H1 (cell line): ENCODE measurements at regions not wholly inside any gene's neighbourhood (a gene's known extent, or its start where the extent isn't known, plus 50 kb on each side); places are given as distances from the start of the nearest gene placed in this dataset.

Source experiments
- CTCF ChIA-PET: fragments of 300-600 bp; sonication (Branson Sonifier 250); formaldehyde crosslinking; loops from one replicate; lab custom pipeline; 2021; ENCODE audit not compliant: partially characterized antibody; lab: Charles Lee
- POLR2A ChIA-PET: fragments of 300-600 bp; sonication (Branson Sonifier 250); formaldehyde crosslinking; loops from one replicate; lab custom pipeline; 2021; ENCODE audit warnings: inconsistent platforms; ENCODE audit not compliant: partially characterized antibody; lab: Charles Lee
- DNase-seq, 2 experiments: peaks; one replicate each; pipeline versions ENCODE4 v3.0.0 to v3.0.0-alpha.2; 2010 to 2022; ENCODE audit warnings: low spot score in 2 of 2, low read depth in 1 of 2, mixed read lengths in 1 of 2
- FAIRE-seq: peaks from 2 replicates; lab custom pipeline; 2011; peaks lifted over from hg19 to GRCh38; lab: Jason Lieb, UNC
- H2AFZ ChIP-seq: 2 replicates; pipeline ENCODE4 v1.8.1; 2012; ENCODE audit warnings: low read length, inconsistent platforms
- H2AK5ac ChIP-seq: 2 replicates; pipeline ENCODE4 v1.6.1; 2013; ENCODE audit warnings: low read depth, low read length
- H2BK120ac ChIP-seq: replicated peaks from 2 replicates; pipeline ENCODE3; 2013; ENCODE audit warnings: low read depth, low read length, inconsistent platforms
- H2BK12ac ChIP-seq: 2 replicates; pipeline ENCODE4 v1.6.1; 2013; ENCODE audit warnings: low read depth, low read length
- H2BK15ac ChIP-seq: 2 replicates; pipeline ENCODE4 v1.6.1; 2013; ENCODE audit warnings: low read length
- H2BK20ac ChIP-seq: 2 replicates; pipeline ENCODE4 v1.6.1; 2013; ENCODE audit warnings: low read length
- H2BK5ac ChIP-seq: 2 replicates; pipeline ENCODE4 v1.6.1; 2013; ENCODE audit warnings: low read depth, low read length
- H3K14ac ChIP-seq: 2 replicates; pipeline ENCODE4 v1.6.1; 2013; ENCODE audit warnings: inconsistent platforms; ENCODE audit not compliant: insufficient read length
- H3K18ac ChIP-seq: 2 replicates; pipeline ENCODE4 v1.6.1; 2013; ENCODE audit warnings: low read length; ENCODE audit errors: extremely low read depth
- H3K23ac ChIP-seq: 2 replicates; pipeline ENCODE4 v1.6.1; 2013; ENCODE audit warnings: inconsistent platforms; ENCODE audit not compliant: insufficient read length
- H3K23me2 ChIP-seq: 2 replicates; pipeline ENCODE4 v1.6.1; 2013; ENCODE audit warnings: low read depth, low read length
- H3K27ac ChIP-seq: 2 replicates; pipeline ENCODE4 v1.6.1; 2011; ENCODE audit warnings: low read depth, low read length, inconsistent platforms
- H3K27me3 ChIP-seq, 4 experiments: replicated peaks in 1 of 4; 1 replicate in 1 of 4; 2 replicates in 3 of 4; pipeline versions ENCODE4 v1.6.1 to v1.8.1; 2011 to 2013; ENCODE audit warnings: low read length in 3 of 4, mild to moderate bottlenecking in 3 of 4, inconsistent platforms in 2 of 4, mixed read lengths in 2 of 4, moderate library complexity in 1 of 4; ENCODE audit not compliant: control insufficient read depth in 3 of 4, insufficient read depth in 3 of 4; ENCODE audit errors: extremely low read depth in 1 of 4
- H3K36me3 ChIP-seq, 4 experiments: 2 replicates each; pipeline versions ENCODE4 v1.6.1 to v1.8.1; 2011 to 2013; ENCODE audit warnings: mild to moderate bottlenecking in 4 of 4, low read length in 3 of 4, moderate library complexity in 2 of 4, control low read depth in 1 of 4, inconsistent platforms in 1 of 4; ENCODE audit not compliant: insufficient read depth in 4 of 4, control insufficient read depth in 2 of 4
- H3K4ac ChIP-seq: replicated peaks from 2 replicates; pipeline ENCODE3; 2013; ENCODE audit warnings: low read length, low read depth, mixed read lengths, inconsistent platforms; ENCODE audit not compliant: insufficient read length
- H3K4me1 ChIP-seq, 4 experiments: replicated peaks in 1 of 4; 1 replicate in 1 of 4; 2 replicates in 3 of 4; pipeline versions ENCODE4 v1.6.1 to v1.8.1; 2011 to 2013; ENCODE audit warnings: low read length in 3 of 4, inconsistent platforms in 2 of 4, mixed read lengths in 1 of 4; ENCODE audit not compliant: insufficient read depth in 4 of 4, control insufficient read depth in 3 of 4
- H3K4me2 ChIP-seq, 2 experiments: 2 replicates each; pipeline versions ENCODE4 v1.6.1 to v1.8.1; 2011 to 2013; ENCODE audit warnings: low read depth in 2 of 2, low read length in 2 of 2, control low read depth in 1 of 2, inconsistent platforms in 1 of 2, mild to moderate bottlenecking in 1 of 2; ENCODE audit not compliant: insufficient read depth in 1 of 2
- H3K4me3 ChIP-seq, 4 experiments: fragments of 200-600, 300-600 bp in 1 of 4; sonication (generic), shearing (Covaris generic), sonication (Bioruptor Twin) in 1 of 4; 2 replicates each; pipeline versions ENCODE4 v1.5.1 to v1.8.1; 2011 to 2016; ENCODE audit warnings: low read length in 4 of 4, low read depth in 3 of 4, control low read depth in 2 of 4, inconsistent platforms in 2 of 4, mild to moderate bottlenecking in 2 of 4, mixed read lengths in 1 of 4, moderate library complexity in 1 of 4; ENCODE audit not compliant: insufficient read depth in 2 of 4; ENCODE audit errors: extremely low read depth in 1 of 4
- H3K56ac ChIP-seq: replicated peaks from 2 replicates; pipeline ENCODE3; 2013; ENCODE audit warnings: low read depth, mild to moderate bottlenecking, mixed read lengths, low read length, inconsistent platforms; ENCODE audit not compliant: insufficient read length
- H3K79me1 ChIP-seq: 2 replicates; pipeline ENCODE4 v1.6.1; 2013; ENCODE audit warnings: low read depth, low read length, control low read depth
- H3K79me2 ChIP-seq, 2 experiments: 2 replicates each; pipeline versions ENCODE4 v1.6.1 to v1.8.1; 2012 to 2013; ENCODE audit warnings: low read length in 2 of 2, mild to moderate bottlenecking in 2 of 2, inconsistent platforms in 1 of 2; ENCODE audit not compliant: insufficient read depth in 2 of 2, control insufficient read depth in 1 of 2
- H3K9ac ChIP-seq, 4 experiments: replicated peaks in 1 of 4; 1 replicate in 1 of 4; 2 replicates in 3 of 4; pipeline versions ENCODE4 v1.6.1 to v1.8.1; 2011 to 2013; ENCODE audit warnings: low read depth in 3 of 4, low read length in 3 of 4, control low read depth in 2 of 4, mild to moderate bottlenecking in 2 of 4, moderate library complexity in 2 of 4, inconsistent platforms in 1 of 4; ENCODE audit errors: extremely low read depth in 1 of 4
- H3K9me3 ChIP-seq, 2 experiments: 2 replicates each; pipeline versions ENCODE4 v1.6.1 to v1.8.1; 2012 to 2013; ENCODE audit warnings: mild to moderate bottlenecking in 2 of 2, moderate library complexity in 2 of 2, control low read depth in 1 of 2, inconsistent platforms in 1 of 2, low read depth in 1 of 2, low read length in 1 of 2, mixed read lengths in 1 of 2; ENCODE audit not compliant: insufficient read depth in 2 of 2
- H4K20me1 ChIP-seq, 2 experiments: replicated peaks in 1 of 2; 2 replicates each; pipeline versions ENCODE3 to v1.8.1; 2011 to 2013; ENCODE audit warnings: inconsistent platforms in 2 of 2, low read length in 2 of 2, mild to moderate bottlenecking in 1 of 2; ENCODE audit not compliant: insufficient read depth in 2 of 2, control insufficient read depth in 1 of 2
- H4K5ac ChIP-seq: 2 replicates; pipeline ENCODE4 v1.6.1; 2013; ENCODE audit warnings: low read length, low read depth, mixed read lengths, inconsistent platforms; ENCODE audit not compliant: insufficient read length
- H4K8ac ChIP-seq: 2 replicates; pipeline ENCODE4 v1.8.0; 2013; ENCODE audit warnings: mild to moderate bottlenecking, moderate library complexity, low read length, inconsistent platforms; ENCODE audit not compliant: insufficient read depth; ENCODE audit errors: extremely low read depth
- H4K91ac ChIP-seq: replicated peaks from 2 replicates; pipeline ENCODE3; 2013; ENCODE audit warnings: low read length, mixed read lengths, inconsistent platforms; ENCODE audit not compliant: insufficient read length
- CHD1 ChIP-seq: IDR thresholded peaks from 2 replicates; pipeline ENCODE4 v1.6.1; 2012; ENCODE audit warnings: low read depth, low read length, improper control_type of control experiment
- CHD2 ChIP-seq: IDR thresholded peaks from 2 replicates; pipeline ENCODE4 v1.6.1; 2012; ENCODE audit warnings: low read length, improper control_type of control experiment
- E2F6 ChIP-seq: IDR thresholded peaks from 2 replicates; pipeline ENCODE4 v1.6.1; 2012; ENCODE audit warnings: inconsistent platforms
- EP300 ChIP-seq, 2 experiments: IDR thresholded peaks; 1 replicate in 1 of 2; 2 replicates in 1 of 2; pipeline ENCODE4 v1.6.1; 2011 to 2012; ENCODE audit warnings: low read depth in 2 of 2, low read length in 2 of 2, mild to moderate bottlenecking in 2 of 2, borderline replicate concordance in 1 of 2, inconsistent platforms in 1 of 2, moderate library complexity in 1 of 2
- HDAC2 ChIP-seq, 2 experiments: fragments of 300-600 bp in 1 of 2; sonication (generic) in 1 of 2; IDR thresholded peaks; 2 replicates each; pipeline ENCODE4 v1.6.1; 2011 to 2012; ENCODE audit warnings: low read depth in 2 of 2, low read length in 2 of 2, mild to moderate bottlenecking in 2 of 2, moderate library complexity in 2 of 2, borderline replicate concordance in 1 of 2, inconsistent platforms in 1 of 2
- NRF1 ChIP-seq: IDR thresholded peaks from 2 replicates; pipeline ENCODE4 v1.6.1; 2011; ENCODE audit warnings: mild to moderate bottlenecking, low read depth, low read length, improper control_type of control experiment
- POLR2A ChIP-seq, 2 experiments: IDR thresholded peaks; 1 replicate in 1 of 2; 2 replicates in 1 of 2; pipeline ENCODE4 v1.6.1; 2011; ENCODE audit warnings: low read depth in 2 of 2, low read length in 2 of 2, mild to moderate bottlenecking in 2 of 2; ENCODE audit errors: control extremely low read depth in 1 of 2
- SIX5 ChIP-seq: IDR thresholded peaks from 2 replicates; pipeline ENCODE4 v1.6.1; 2011; ENCODE audit warnings: mild to moderate bottlenecking, low read depth, low read length
- SP1 ChIP-seq: IDR thresholded peaks from 2 replicates; pipeline ENCODE4 v1.6.1; 2011; ENCODE audit warnings: low read depth, low read length
- SRF ChIP-seq: IDR thresholded peaks from 2 replicates; pipeline ENCODE4 v1.6.1; 2011; ENCODE audit warnings: mild to moderate bottlenecking, low read depth, low read length, moderate library complexity
- TAF1 ChIP-seq: IDR thresholded peaks from 2 replicates; pipeline ENCODE4 v1.6.1; 2011; ENCODE audit warnings: mild to moderate bottlenecking, low read depth, low read length
- WGBS, 2 experiments: shearing (Covaris generic) in 1 of 2; methylation state at CpG; one replicate each; pipeline versions ENCODE4 v1.1.6 to v1.1.7; 2013 to 2015; ENCODE audit warnings: low lambda C conversion rate in 2 of 2, mixed read lengths in 2 of 2, inconsistent platforms in 1 of 2, low coverage in 1 of 2, missing lambda C conversion rate in 1 of 2; ENCODE audit not compliant: insufficient replicate concordance in 2 of 2, insufficient coverage in 1 of 2, insufficient read length in 1 of 2; ENCODE audit errors: extremely low coverage in 1 of 2, missing lambda C conversion rate in 1 of 2; 5-methylcytosine and 5-hydroxymethylcytosine counted together

GRCh38 chr1:4599951-4600481 is 54.4 kb upstream of the AJAP1 start:
- Histone ChIP-seq H3K4me3 (no peak overlapping the region), H3K14ac (no peak overlapping the region), H3K4ac (no peak overlapping the region), H3K23ac (no peak overlapping the region), H2AFZ (no peak overlapping the region), H2BK15ac (no peak overlapping the region), H3K27ac (no peak overlapping the region), H2BK12ac (peak overlapping the region; percentile 17; the same call in 1 of the 2 replicates), H4K8ac (peak overlapping the region; percentile 58), H3K79me1 (no peaks in the 10 kb centered on the region), H2BK20ac (no peak overlapping the region), H3K36me3 (no peaks in the 10 kb centered on the region), H3K4me2 (no peak overlapping the region), H2AK5ac (no peak overlapping the region), H4K91ac (no peak overlapping the region), H3K9me3 (no peaks in the 10 kb centered on the region), H4K20me1 (no peaks in the 10 kb centered on the region), H3K27me3 (no peaks in the 10 kb centered on the region; a peak in 1 of 7 replicates), H3K79me2 (no peaks in the 10 kb centered on the region), H4K5ac (no peak overlapping the region), H3K18ac (no peak overlapping the region), H3K23me2 (no peaks in the 10 kb centered on the region), H3K56ac (no peak overlapping the region), H2BK120ac (no peak overlapping the region)
- POLR2A ChIA-PET: no interaction called here
- CTCF ChIA-PET: no interaction called here
- no peak for FAIRE-seq
- WGBS, 2 experiments: 81% methylated on average over 26 of the region's 27 CpGs; no CpG with 5 or more reads in 1 of the 2 experiments
- no peak for DNase-seq
- TF ChIP-seq SIX5: no peak
- TF ChIP-seq SP1: no peak
- TF ChIP-seq TAF1: no peak
- no peak for TF ChIP-seq CHD2
- no peak for TF ChIP-seq E2F6
- no peak for TF ChIP-seq POLR2A (IDR thresholded peaks at IDR 0.05; ENCODE audit: control extremely low read depth in 1 of 2, low read depth in 2 of 2, low read length in 2 of 2)
- no peak for TF ChIP-seq CHD1
- TF ChIP-seq HDAC2 (IDR thresholded peaks at IDR 0.05; ENCODE audit: borderline replicate concordance in 1 of 2, low read depth in 2 of 2, low read length in 2 of 2): no peak
- TF ChIP-seq SRF: no peak
- no peak for TF ChIP-seq EP300 (IDR thresholded peaks at IDR 0.05; ENCODE audit: borderline replicate concordance in 1 of 2, low read depth in 2 of 2, low read length in 2 of 2)
- TF ChIP-seq NRF1: no peak
- TF ChIP-seq, all 59 proteins: peak for 0
- H2BK5ac ChIP-seq: no peak overlapping the region
- H3K9ac ChIP-seq: no peak overlapping the region
- H3K4me1 ChIP-seq: no peaks in the 10 kb centered on the region; a peak in 1 of 7 replicates
